ENCODE measurements at regions not wholly inside any gene's neighbourhood (a gene's known extent, or its start where the extent isn't known, plus 50 kb on each side); places are given as distances from the start of the nearest gene placed in this dataset.
"Not testable (repeated sequence)": the region's sequence is repeated elsewhere in the genome, so short reads cannot be mapped to it uniquely, and the experiment has no call there.

DNA sequence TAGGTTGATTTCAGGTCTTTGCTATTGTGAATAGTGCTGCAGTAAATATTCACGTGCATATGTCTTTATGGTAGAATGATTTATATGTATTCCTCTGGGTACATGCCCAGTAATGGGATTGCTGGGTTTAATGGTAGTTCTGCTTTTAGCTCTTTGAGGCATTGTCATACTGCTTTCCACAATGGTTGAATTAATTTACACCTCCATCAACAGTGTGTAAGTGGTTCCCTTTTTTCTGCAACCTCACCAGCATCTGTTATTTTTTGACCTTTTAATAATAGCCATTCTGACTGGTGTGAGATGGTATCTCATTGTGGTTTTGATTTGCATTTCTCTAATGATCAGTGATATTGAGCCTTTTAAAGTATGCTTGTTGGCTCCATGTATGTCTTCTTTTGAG, 158.0 kb downstream of the RNF144B start:
- TF ChIP-seq, protein P1, sequence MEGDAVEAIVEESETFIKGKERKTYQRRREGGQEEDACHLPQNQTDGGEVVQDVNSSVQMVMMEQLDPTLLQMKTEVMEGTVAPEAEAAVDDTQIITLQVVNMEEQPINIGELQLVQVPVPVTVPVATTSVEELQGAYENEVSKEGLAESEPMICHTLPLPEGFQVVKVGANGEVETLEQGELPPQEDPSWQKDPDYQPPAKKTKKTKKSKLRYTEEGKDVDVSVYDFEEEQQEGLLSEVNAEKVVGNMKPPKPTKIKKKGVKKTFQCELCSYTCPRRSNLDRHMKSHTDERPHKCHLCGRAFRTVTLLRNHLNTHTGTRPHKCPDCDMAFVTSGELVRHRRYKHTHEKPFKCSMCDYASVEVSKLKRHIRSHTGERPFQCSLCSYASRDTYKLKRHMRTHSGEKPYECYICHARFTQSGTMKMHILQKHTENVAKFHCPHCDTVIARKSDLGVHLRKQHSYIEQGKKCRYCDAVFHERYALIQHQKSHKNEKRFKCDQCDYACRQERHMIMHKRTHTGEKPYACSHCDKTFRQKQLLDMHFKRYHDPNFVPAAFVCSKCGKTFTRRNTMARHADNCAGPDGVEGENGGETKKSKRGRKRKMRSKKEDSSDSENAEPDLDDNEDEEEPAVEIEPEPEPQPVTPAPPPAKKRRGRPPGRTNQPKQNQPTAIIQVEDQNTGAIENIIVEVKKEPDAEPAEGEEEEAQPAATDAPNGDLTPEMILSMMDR (IDR thresholded peaks at IDR 0.05) = not testable (repeated sequence)
- TF ChIP-seq POLR2AphosphoS5 (IDR thresholded peaks at IDR 0.05; ENCODE audit: low read depth, low read length); RAD21 (IDR thresholded peaks at IDR 0.05; ENCODE audit: low read length); FOXM1 (IDR thresholded peaks at IDR 0.05; ENCODE audit: low read depth); MXI1 (IDR thresholded peaks at IDR 0.05; ENCODE audit: low read depth, low read length); RXRA (IDR thresholded peaks at IDR 0.05; ENCODE audit: borderline replicate concordance, low read depth): not testable (repeated sequence)
